NCI-H146 (cell line): ENCODE measurements at regions not wholly inside any gene's neighbourhood (a gene's known extent, or its start where the extent isn't known, plus 50 kb on each side); places are given as distances from the start of the nearest gene placed in this dataset.
A peak's percentile ranks its signal among the peaks of the same experiment; 100 is the strongest.

Experiments
- DNase-seq: peaks from one replicate; lab custom pipeline; 2025; lab: John Stamatoyannopoulos, UW

- peak; percentile 45 for DNase-seq
Measured at GRCh38 chr5:125176005-125176390, 429.6 kb upstream of the ZNF608 start.

GRCh38 chr5:125177340-125177739 is 430.9 kb upstream of the ZNF608 start:
- no peak for DNase-seq

- no peak for DNase-seq
Measured at GRCh38 chr5:125179612-125180011, 433.2 kb upstream of the ZNF608 start.

GRCh38 chr5:125180231-125180829 is 433.9 kb upstream of the ZNF608 start:
- no peak for DNase-seq

- DNase-seq: no peak
Measured at GRCh38 chr5:125181159-125181558, 434.7 kb upstream of the ZNF608 start.

- DNase-seq: no peak
Measured at GRCh38 chr5:125181955-125182354, 435.5 kb upstream of the ZNF608 start.

GRCh38 chr5:125185740-125186139 is 439.3 kb upstream of the ZNF608 start:
- no peak for DNase-seq

- peak; percentile 14 for DNase-seq
Measured at GRCh38 chr5:125186911-125187375, 440.5 kb upstream of the ZNF608 start.

GRCh38 chr5:125189531-125189941 is 443.1 kb upstream of the ZNF608 start:
- DNase-seq: peak; percentile 6

- peak; percentile 55 for DNase-seq
Measured at GRCh38 chr5:125190232-125191087, 444.0 kb upstream of the ZNF608 start.

- DNase-seq: no peak
Measured at GRCh38 chr5:125194883-125195282, 448.4 kb upstream of the ZNF608 start.

- DNase-seq: peak; percentile 45
Measured at GRCh38 chr5:125196481-125197111, 450.2 kb upstream of the ZNF608 start.

GRCh38 chr5:125197321-125197720 is 450.9 kb upstream of the ZNF608 start:
- DNase-seq: peak; percentile 40

GRCh38 chr5:125198270-125198974 is 452.0 kb upstream of the ZNF608 start:
- DNase-seq: peak; percentile 85

GRCh38 chr5:125199373-125199772 is 452.9 kb upstream of the ZNF608 start:
- no peak for DNase-seq

GRCh38 chr5:125199968-125200865 is 453.8 kb upstream of the ZNF608 start:
- DNase-seq: peak; percentile 71

- no peak for DNase-seq
Measured at GRCh38 chr5:125200866-125201373, 454.5 kb upstream of the ZNF608 start.

GRCh38 chr5:125201446-125202052 is 455.1 kb upstream of the ZNF608 start:
- DNase-seq: no peak

GRCh38 chr5:125202353-125202752 is 455.9 kb upstream of the ZNF608 start:
- DNase-seq: no peak

- no peak for DNase-seq
Measured at GRCh38 chr5:125202871-125203438, 456.5 kb upstream of the ZNF608 start.
